Transverse colon (tissue), 4 donors: ENCODE measurements at regions not wholly inside any gene's neighbourhood (a gene's known extent, or its start where the extent isn't known, plus 50 kb on each side); places are given as distances from the start of the nearest gene placed in this dataset.
A peak's percentile ranks its signal among the peaks of the same experiment; 100 is the strongest.

ENCODE experiments used
- DNase-seq: peaks from one replicate; pipeline ENCODE4 v3.0.0-alpha.2; 2019
- H3K27ac ChIP-seq, 4 donors: fragments of 200-600 bp; sonication (generic); 2 replicates each; pipeline ENCODE4 v1.5.1; 2016 to 2018; ENCODE audit warnings: inconsistent platforms in 4 of 4
- H3K27me3 ChIP-seq: fragments of 200-600 bp; sonication (generic); 2 replicates; pipeline ENCODE4 v1.5.1; 2017; ENCODE audit warnings: inconsistent platforms
- H3K36me3 ChIP-seq, 4 donors: fragments of 200-600 bp; sonication (generic); 2 replicates each; pipeline ENCODE4 v1.5.1; 2017 to 2019; ENCODE audit warnings: inconsistent platforms in 4 of 4
- H3K4me1 ChIP-seq, 4 donors: fragments of 200-600 bp; sonication (generic); 2 replicates each; pipeline ENCODE4 v1.5.1; 2017 to 2020; ENCODE audit warnings: inconsistent platforms in 4 of 4
- H3K4me3 ChIP-seq, 4 donors: fragments of 200-600 bp; sonication (generic); 1 replicate in 1 of 4; 2 replicates in 3 of 4; pipeline versions ENCODE4 v1.5.1 to v1.6.1; 2017 to 2019; ENCODE audit warnings: inconsistent platforms in 4 of 4
- H3K9me3 ChIP-seq, 2 donors: fragments of 200-600 bp; sonication (generic); 2 replicates each; pipeline ENCODE4 v1.5.1; 2017 to 2019; ENCODE audit warnings: inconsistent platforms in 2 of 2
- CTCF ChIP-seq, 5 experiments: fragments of 200-600 bp in 3 of 5; fragments of 450-650 bp in 2 of 5; sonication (generic) in 3 of 5; IDR thresholded peaks; 1 replicate in 2 of 5; 2 replicates in 3 of 5; pipeline ENCODE4 v1.5.1; 2016 to 2017; ENCODE audit warnings: antibody characterized with exemption in 5 of 5, inconsistent platforms in 3 of 5, mild to moderate bottlenecking in 2 of 5, moderate library complexity in 1 of 5
- EP300 ChIP-seq: sonication (generic); formaldehyde crosslinking; IDR thresholded peaks from one replicate; pipeline ENCODE4 v1.6.1; 2017; ENCODE audit warnings: antibody characterized with exemption, low read depth
- POLR2A ChIP-seq: fragments of 450-650 bp; IDR thresholded peaks from one replicate; pipeline ENCODE4 v1.6.1; 2016; ENCODE audit warnings: antibody characterized with exemption, mild to moderate bottlenecking, moderate library complexity
- POLR2AphosphoS5 ChIP-seq, 3 donors: sonication (generic); formaldehyde crosslinking; IDR thresholded peaks; one replicate each; pipeline ENCODE4 v1.6.1; 2016; ENCODE audit warnings: antibody characterized with exemption in 3 of 3
- WGBS, 2 donors: methylation state at CpG; one replicate each; pipeline ENCODE4 v1.1.5; 2018; ENCODE audit warnings: low coverage in 1 of 2; 5-methylcytosine and 5-hydroxymethylcytosine counted together
- in situ Hi-C, 4 donors: fragments of 200-750 bp; cut with MboI; loops; one replicate each; pipeline versions ENCODE4 v1.15.0 to v1.15.1; 2017; ENCODE audit warnings: low sequenced_read_pairs in 3 of 4, low pct_ligation_motif_present in 1 of 4, low pct_unique_long_range_greater_than_20kb in 1 of 4
- intact Hi-C: fragments of 100-400 bp; cut with DNase I; formaldehyde crosslinking; loops from one replicate; pipeline ENCODE4 v1.15.1; 2023; ENCODE audit warnings: low total_unique reads

- in situ Hi-C loops, result no loop called here
- no peaks in the 10 kb centered on the region for H3K4me1 ChIP-seq
- H3K27me3 ChIP-seq, result no peaks in the 10 kb centered on the region
- no peaks in the 10 kb centered on the region for H3K36me3 ChIP-seq
- no peak overlapping the region for H3K4me3 ChIP-seq
- no peak for DNase-seq
- intact Hi-C loops, result no loop called here
- no peak overlapping the region for H3K27ac ChIP-seq
- TF ChIP-seq POLR2A, result no peak
- TF ChIP-seq POLR2AphosphoS5 (IDR thresholded peaks at IDR 0.05), result no peak
- no peak for TF ChIP-seq CTCF (IDR thresholded peaks at IDR 0.05)
- no peak for TF ChIP-seq EP300
- H3K9me3 ChIP-seq, result no peaks in the 10 kb centered on the region
Observed at GRCh38 chr14:53360829-53361228, 207.7 kb upstream of the DDHD1 start.

GRCh38 chr14:53358166-53358565, 205.0 kb upstream of the DDHD1 start:
- TF ChIP-seq POLR2AphosphoS5 (IDR thresholded peaks at IDR 0.05) (no peak), POLR2A (no peak), EP300 (no peak), CTCF (IDR thresholded peaks at IDR 0.05) (no peak)
- intact Hi-C loops, result no loop called here
- in situ Hi-C loops, result no loop called here
- Histone ChIP-seq H3K4me1 (no peaks in the 10 kb centered on the region), H3K27ac (no peak overlapping the region), H3K36me3 (no peaks in the 10 kb centered on the region), H3K9me3 (no peaks in the 10 kb centered on the region), H3K4me3 (no peak overlapping the region), H3K27me3 (no peaks in the 10 kb centered on the region)
- DNase-seq, result no peak

DNA sequence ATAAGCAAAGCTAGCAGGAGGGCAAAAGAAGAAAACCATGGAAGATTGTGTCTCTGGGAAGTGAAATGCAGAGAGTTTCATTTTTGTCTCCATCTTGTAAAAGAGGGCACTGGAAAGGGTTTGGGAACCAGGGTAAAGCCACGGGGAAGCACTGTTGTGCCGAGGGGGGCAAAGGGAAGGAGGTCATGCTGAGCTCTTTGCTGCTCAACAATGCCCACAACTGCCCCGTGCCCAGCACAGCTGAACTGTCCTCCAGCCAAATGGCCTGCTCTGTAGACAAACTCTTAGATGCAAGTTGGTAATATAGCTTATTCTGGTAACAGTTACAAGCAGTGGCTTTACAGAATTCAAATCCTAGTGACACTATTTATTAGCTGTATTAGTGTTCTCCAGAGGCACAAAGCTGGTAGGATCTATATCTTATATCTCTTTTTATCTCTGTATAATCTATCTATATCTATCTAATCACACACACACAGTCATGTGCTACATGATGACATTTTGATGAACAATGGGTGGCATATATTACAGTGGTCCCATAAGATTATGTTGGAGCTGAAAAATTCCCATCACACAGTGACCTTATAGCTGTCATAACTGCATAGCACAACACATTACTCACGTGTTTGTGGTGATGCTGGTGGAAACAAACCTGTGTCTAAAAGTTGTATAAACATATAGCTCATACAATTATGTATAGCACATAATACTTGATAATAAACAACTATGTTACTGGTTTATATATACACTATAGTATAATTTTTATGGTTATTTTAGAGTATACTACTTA, 203.4 kb upstream of the DDHD1 start:
- intact Hi-C loops, result no loop called here
- no peaks in the 10 kb centered on the region for H3K4me1 ChIP-seq
- DNase-seq, result no peak
- H3K27ac ChIP-seq, result no peak overlapping the region
- H3K4me3 ChIP-seq, result no peak overlapping the region
- in situ Hi-C loops, result no loop called here
- TF ChIP-seq CTCF (IDR thresholded peaks at IDR 0.05), result no peak
- TF ChIP-seq EP300, result no peak
- TF ChIP-seq POLR2AphosphoS5 (IDR thresholded peaks at IDR 0.05), result no peak
- TF ChIP-seq POLR2A, result no peak
- H3K9me3 ChIP-seq, result no peaks in the 10 kb centered on the region
- H3K36me3 ChIP-seq, result no peaks in the 10 kb centered on the region
- H3K27me3 ChIP-seq, result no peaks in the 10 kb centered on the region
- 62 to 77% methylated on average over 1 to 4 of the region's 4 CpGs for WGBS, 2 donors

DNA sequence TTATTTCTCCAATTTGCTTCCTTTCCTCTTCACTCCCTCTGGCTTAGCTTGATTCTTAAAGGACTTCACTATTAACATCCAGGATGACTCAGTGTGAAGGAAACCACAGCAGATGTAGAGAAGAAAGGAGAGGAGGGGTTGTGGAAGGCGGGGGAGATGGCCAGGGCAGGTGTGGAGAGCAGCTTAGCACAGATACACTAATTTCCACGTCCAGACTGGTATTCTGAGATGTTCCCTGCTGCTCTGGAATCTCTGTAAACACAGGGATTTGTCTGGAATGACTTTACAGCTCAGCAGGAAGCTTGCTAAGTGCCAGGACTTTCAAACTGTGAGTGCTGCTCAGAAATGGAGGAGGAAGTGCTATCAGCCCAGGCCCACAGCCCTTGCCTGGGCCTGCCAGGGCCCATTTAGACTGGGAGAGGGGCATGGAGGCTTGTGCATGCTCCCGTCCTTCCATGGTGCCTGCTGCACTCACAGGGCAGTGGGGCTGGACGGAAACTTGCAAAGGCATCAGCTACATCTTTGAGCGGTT, 202.5 kb upstream of the DDHD1 start:
- intact Hi-C loops (no loop called here), in situ Hi-C loops (no loop called here)
- TF ChIP-seq CTCF (IDR thresholded peaks at IDR 0.05), result no peak
- no peak for TF ChIP-seq EP300
- no peak for TF ChIP-seq POLR2AphosphoS5 (IDR thresholded peaks at IDR 0.05)
- no peak for TF ChIP-seq POLR2A
- Histone ChIP-seq H3K36me3 (no peaks in the 10 kb centered on the region), H3K4me3 (no peak overlapping the region), H3K4me1 (no peaks in the 10 kb centered on the region), H3K9me3 (no peaks in the 10 kb centered on the region), H3K27ac (peak overlapping the region; percentile 10 to 38 (median 18)), H3K27me3 (no peaks in the 10 kb centered on the region)
- 53 to 79% methylated on average over 2 to 5 of the region's 5 CpGs for WGBS, 2 donors
- no peak for DNase-seq
